ENCODE measurements at regions not wholly inside any gene's neighbourhood (a gene's known extent, or its start where the extent isn't known, plus 50 kb on each side); places are given as distances from the start of the nearest gene placed in this dataset.

- TF ChIP-seq ZNF274 (IDR thresholded peaks at IDR 0.05; ENCODE audit: low read depth, low read length) (no peak), YY1 (IDR thresholded peaks at IDR 0.05; ENCODE audit: insufficient read depth, insufficient read length) (no peak)
Observed at GRCh38 chr11:10376061-10376460, 71.2 kb downstream of the ADM start.
